ENCODE measurements at regions not wholly inside any gene's neighbourhood (a gene's known extent, or its start where the extent isn't known, plus 50 kb on each side); places are given as distances from the start of the nearest gene placed in this dataset.

- in situ Hi-C loops (cut with MboI): no loop called here
- Histone ChIP-seq H3K36me3 (ENCODE audit: low read depth) (no peaks in the 10 kb centered on the region), H3K4me1 (ENCODE audit: insufficient read depth) (no peaks in the 10 kb centered on the region), H3K4me3 (no peak overlapping the region), H3K4me2 (ENCODE audit: unreplicated experiment) (no peak overlapping the region), H3K9ac (no peak overlapping the region), H3K27me3 (replicated peaks; ENCODE audit: insufficient read depth) (no peaks in the 10 kb centered on the region), H3K79me2 (ENCODE audit: insufficient read depth) (no peaks in the 10 kb centered on the region), H3K9me3 (ENCODE audit: low read depth) (no peaks in the 10 kb centered on the region), H3K27ac (no peak overlapping the region), H3K9me2 (ENCODE audit: insufficient read depth) (no peaks in the 10 kb centered on the region), H2AFZ (no peak overlapping the region), H3F3A (ENCODE audit: insufficient read depth) (no peaks in the 10 kb centered on the region), H4K20me1 (ENCODE audit: insufficient read depth) (no peaks in the 10 kb centered on the region)
- no peak for DNase-seq
- 21 to 29% methylated on average over 2 of the region's 2 CpGs for WGBS, 2 experiments (ENCODE audit: low coverage in 1 of 2, low lambda C conversion rate in 2 of 2, missing lambda C conversion rate in 2 of 2)
- no peak for TF ChIP-seq EZH2 (IDR thresholded peaks at IDR 0.05; ENCODE audit: insufficient read depth, poor library complexity, severe bottlenecking)
- TF ChIP-seq EZH2phosphoT487 (IDR thresholded peaks at IDR 0.05; ENCODE audit: insufficient read depth, low read depth): no peak
Measured at GRCh38 chr7:125559921-125560320, 630.3 kb upstream of the POT1 start.

- H2AFZ ChIP-seq: no peak overlapping the region
- H3K79me2 ChIP-seq (ENCODE audit: insufficient read depth): no peaks in the 10 kb centered on the region
- no peaks in the 10 kb centered on the region for H3K9me3 ChIP-seq (ENCODE audit: low read depth)
- no peaks in the 10 kb centered on the region for H3K27me3 ChIP-seq (replicated peaks; ENCODE audit: insufficient read depth)
- H3K36me3 ChIP-seq (ENCODE audit: low read depth): no peaks in the 10 kb centered on the region
- H3K4me1 ChIP-seq (ENCODE audit: insufficient read depth): no peaks in the 10 kb centered on the region
- WGBS, 2 experiments (ENCODE audit: low coverage in 1 of 2, low lambda C conversion rate in 2 of 2, missing lambda C conversion rate in 2 of 2): 0% methylated on average over 1 of the region's 1 CpG
- H3K4me2 ChIP-seq (ENCODE audit: unreplicated experiment): no peak overlapping the region
- in situ Hi-C loops (cut with MboI): no loop called here
- H3K9ac ChIP-seq: no peak overlapping the region
- no peak overlapping the region for H3K27ac ChIP-seq
- no peaks in the 10 kb centered on the region for H3K9me2 ChIP-seq (ENCODE audit: insufficient read depth)
- TF ChIP-seq EZH2phosphoT487 (IDR thresholded peaks at IDR 0.05; ENCODE audit: insufficient read depth, low read depth): no peak
- no peak for TF ChIP-seq EZH2 (IDR thresholded peaks at IDR 0.05; ENCODE audit: insufficient read depth, poor library complexity, severe bottlenecking)
- DNase-seq: no peak
- no peaks in the 10 kb centered on the region for H4K20me1 ChIP-seq (ENCODE audit: insufficient read depth)
- H3K4me3 ChIP-seq: no peak overlapping the region
- no peaks in the 10 kb centered on the region for H3F3A ChIP-seq (ENCODE audit: insufficient read depth)
Measured at GRCh38 chr7:125555916-125556315, 626.3 kb upstream of the POT1 start.

GRCh38 chr7:125551008-125551407 lies 621.4 kb upstream of the POT1 start:
- in situ Hi-C loops (cut with MboI): no loop called here
- 44 to 49% methylated on average over 5 of the region's 5 CpGs for WGBS, 2 experiments (ENCODE audit: low coverage in 1 of 2, low lambda C conversion rate in 2 of 2, missing lambda C conversion rate in 2 of 2)
- Histone ChIP-seq H3K9me2 (ENCODE audit: insufficient read depth) (no peaks in the 10 kb centered on the region), H3K79me2 (ENCODE audit: insufficient read depth) (no peaks in the 10 kb centered on the region), H3K27ac (no peak overlapping the region), H3K27me3 (replicated peaks; ENCODE audit: insufficient read depth) (no peaks in the 10 kb centered on the region), H3K9ac (no peak overlapping the region), H3K4me1 (ENCODE audit: insufficient read depth) (no peaks in the 10 kb centered on the region), H3K9me3 (ENCODE audit: low read depth) (no peaks in the 10 kb centered on the region), H3K4me2 (ENCODE audit: unreplicated experiment) (no peak overlapping the region), H4K20me1 (ENCODE audit: insufficient read depth) (no peaks in the 10 kb centered on the region), H2AFZ (no peak overlapping the region), H3K4me3 (no peak overlapping the region), H3F3A (ENCODE audit: insufficient read depth) (no peaks in the 10 kb centered on the region), H3K36me3 (ENCODE audit: low read depth) (no peaks in the 10 kb centered on the region)
- TF ChIP-seq EZH2 (IDR thresholded peaks at IDR 0.05; ENCODE audit: insufficient read depth, poor library complexity, severe bottlenecking): no peak
- no peak for TF ChIP-seq EZH2phosphoT487 (IDR thresholded peaks at IDR 0.05; ENCODE audit: insufficient read depth, low read depth)
- no peak for DNase-seq

GRCh38 chr7:125547505-125547904 lies 617.9 kb upstream of the POT1 start:
- Histone ChIP-seq H3K36me3 (ENCODE audit: low read depth) (no peaks in the 10 kb centered on the region), H3K4me1 (ENCODE audit: insufficient read depth) (no peaks in the 10 kb centered on the region), H3K79me2 (ENCODE audit: insufficient read depth) (no peaks in the 10 kb centered on the region), H3K9me2 (ENCODE audit: insufficient read depth) (no peaks in the 10 kb centered on the region), H3K27me3 (replicated peaks; ENCODE audit: insufficient read depth) (no peaks in the 10 kb centered on the region), H3K4me3 (no peak overlapping the region), H3K4me2 (ENCODE audit: unreplicated experiment) (no peak overlapping the region), H3K9me3 (ENCODE audit: low read depth) (no peaks in the 10 kb centered on the region), H3K9ac (no peak overlapping the region), H3F3A (ENCODE audit: insufficient read depth) (no peaks in the 10 kb centered on the region), H3K27ac (no peak overlapping the region), H2AFZ (no peak overlapping the region), H4K20me1 (ENCODE audit: insufficient read depth) (no peaks in the 10 kb centered on the region)
- in situ Hi-C loops (cut with MboI): no loop called here
- DNase-seq: no peak
- TF ChIP-seq EZH2 (IDR thresholded peaks at IDR 0.05; ENCODE audit: insufficient read depth, poor library complexity, severe bottlenecking) (no peak), EZH2phosphoT487 (IDR thresholded peaks at IDR 0.05; ENCODE audit: insufficient read depth, low read depth) (no peak)
- WGBS, 2 experiments (ENCODE audit: low coverage in 1 of 2, low lambda C conversion rate in 2 of 2, missing lambda C conversion rate in 2 of 2): 28% methylated on average over 2 of the region's 2 CpGs

GRCh38 chr7:125530553-125530952 lies 600.9 kb upstream of the POT1 start:
- no peaks in the 10 kb centered on the region for H3K79me2 ChIP-seq (ENCODE audit: insufficient read depth)
- no peaks in the 10 kb centered on the region for H3F3A ChIP-seq (ENCODE audit: insufficient read depth)

More at GRCh38 chr7:125530553-125530952, 600.9 kb upstream of the POT1 start:
- Histone ChIP-seq H3K9me3 (ENCODE audit: low read depth) (peaks cover 5% of the 10 kb centered on the region), H3K4me3 (no peak overlapping the region), H3K27ac (no peak overlapping the region), H3K9ac (no peak overlapping the region), H2AFZ (no peak overlapping the region), H3K4me2 (ENCODE audit: unreplicated experiment) (no peak overlapping the region), H4K20me1 (ENCODE audit: insufficient read depth) (no peaks in the 10 kb centered on the region), H3K27me3 (replicated peaks; ENCODE audit: insufficient read depth) (no peaks in the 10 kb centered on the region), H3K4me1 (ENCODE audit: insufficient read depth) (no peaks in the 10 kb centered on the region), H3K9me2 (ENCODE audit: insufficient read depth) (no peaks in the 10 kb centered on the region), H3K36me3 (ENCODE audit: low read depth) (no peaks in the 10 kb centered on the region)
- TF ChIP-seq EZH2 (IDR thresholded peaks at IDR 0.05; ENCODE audit: insufficient read depth, poor library complexity, severe bottlenecking): no peak
- no peak for TF ChIP-seq EZH2phosphoT487 (IDR thresholded peaks at IDR 0.05; ENCODE audit: insufficient read depth, low read depth)
- no peak for DNase-seq
- in situ Hi-C loops (cut with MboI): no loop called here
- WGBS, 2 experiments (ENCODE audit: low coverage in 1 of 2, low lambda C conversion rate in 2 of 2, missing lambda C conversion rate in 2 of 2): 5 to 10% methylated on average over 1 of the region's 1 CpG
